IMR-90 (cell line): ENCODE measurements at regions not wholly inside any gene's neighbourhood (a gene's known extent, or its start where the extent isn't known, plus 50 kb on each side); places are given as distances from the start of the nearest gene placed in this dataset.

Experiments used
- ATAC-seq: fragments of 200-7000 bp; cut with Tn5 transposase; 2 replicates; pipeline ENCODE4 v1.9.1; 2020; ENCODE audit warnings: low read depth, mild to moderate bottlenecking, moderate library complexity
- BruUV-seq: library from RNA; stranded (reverse); fragments of 400-500 nt; replicated peaks from 2 replicates; lab custom pipeline; 2021; lab: Mats Ljungman, UMichigan
- CTCF ChIA-PET: fragments of 300-600 bp; formaldehyde crosslinking; extraction: SDS; loops from one replicate; lab custom pipeline; 2021; ENCODE audit warnings: antibody characterized with exemption; lab: Yijun Ruan, JAX
- POLR2A ChIA-PET: fragments of 300-600 bp; sonication (Branson Sonifier 250); formaldehyde crosslinking; loops from one replicate; lab custom pipeline; 2022; ENCODE audit warnings: antibody characterized with exemption; ENCODE audit not compliant: unreplicated experiment; lab: Charles Lee
- DNase-seq: peaks from one replicate; pipeline ENCODE4 v3.0.0; 2013
- H2AFZ ChIP-seq: replicated peaks from 2 replicates; pipeline ENCODE3; 2013; ENCODE audit warnings: low read length, mild to moderate bottlenecking; ENCODE audit not compliant: poor library complexity
- H2AK5ac ChIP-seq: 2 replicates; pipeline ENCODE4 v1.6.1; 2013; ENCODE audit warnings: low read depth, low read length, inconsistent platforms
- H2AK9ac ChIP-seq: replicated peaks from 2 replicates; pipeline ENCODE3; 2013; ENCODE audit warnings: mild to moderate bottlenecking, low read depth, low read length, moderate library complexity; ENCODE audit not compliant: poor library complexity
- H2BK120ac ChIP-seq: 2 replicates; pipeline ENCODE4 v1.6.1; 2013; ENCODE audit warnings: low read depth, low read length, inconsistent platforms
- H2BK15ac ChIP-seq: 3 replicates; pipeline ENCODE4 v1.6.1; 2013; ENCODE audit warnings: low read depth, low read length, inconsistent platforms
- H2BK20ac ChIP-seq: 2 replicates; pipeline ENCODE4 v1.6.1; 2013; ENCODE audit warnings: low read depth, mild to moderate bottlenecking, inconsistent platforms, low read length, moderate library complexity
- H2BK5ac ChIP-seq: 2 replicates; pipeline ENCODE4 v1.6.1; 2013; ENCODE audit warnings: mild to moderate bottlenecking, low read depth, low read length, inconsistent platforms; ENCODE audit not compliant: poor library complexity, severe bottlenecking
- H3K14ac ChIP-seq: replicated peaks from 2 replicates; pipeline ENCODE4 v1.6.1; 2013; ENCODE audit warnings: low read depth, low read length, inconsistent platforms
- H3K18ac ChIP-seq: 2 replicates; pipeline ENCODE4 v1.6.1; 2013; ENCODE audit warnings: low read depth, low read length, control low read depth
- H3K23ac ChIP-seq: 2 replicates; pipeline ENCODE4 v1.6.1; 2013; ENCODE audit warnings: low read depth, low read length, inconsistent platforms
- H3K27ac ChIP-seq: 2 replicates; pipeline ENCODE4 v1.5.1; 2013; ENCODE audit warnings: mild to moderate bottlenecking, control low read depth, low read length; ENCODE audit not compliant: insufficient read depth
- H3K27me3 ChIP-seq: 2 replicates; pipeline ENCODE4 v1.6.1; 2013; ENCODE audit warnings: low read length; ENCODE audit not compliant: control insufficient read depth, insufficient read depth
- H3K36me3 ChIP-seq: 2 replicates; pipeline ENCODE4 v1.6.1; 2013; ENCODE audit warnings: low read length, mixed read lengths; ENCODE audit not compliant: control insufficient read depth, insufficient read depth
- H3K4ac ChIP-seq: 2 replicates; pipeline ENCODE4 v1.6.1; 2013; ENCODE audit warnings: low read depth, low read length, inconsistent platforms
- H3K4me1 ChIP-seq: 2 replicates; pipeline ENCODE4 v1.6.1; 2013; ENCODE audit warnings: low read length, mixed read lengths; ENCODE audit not compliant: control insufficient read depth, insufficient read depth
- H3K4me2 ChIP-seq: 2 replicates; pipeline ENCODE4 v1.6.1; 2013; ENCODE audit warnings: low read depth, mild to moderate bottlenecking, control low read depth, low read length, moderate library complexity
- H3K4me3 ChIP-seq: 2 replicates; pipeline ENCODE4 v1.5.1; 2013; ENCODE audit warnings: low read depth, mild to moderate bottlenecking, control low read depth, low read length, moderate library complexity; ENCODE audit not compliant: insufficient read depth
- H3K56ac ChIP-seq: 2 replicates; pipeline ENCODE4 v1.6.1; 2013; ENCODE audit warnings: low read length, inconsistent platforms; ENCODE audit not compliant: insufficient read depth; ENCODE audit errors: extremely low read depth
- H3K79me1 ChIP-seq, 2 experiments: 2 replicates each; pipeline ENCODE4 v1.6.1; 2013; ENCODE audit warnings: low read length in 2 of 2, inconsistent platforms in 1 of 2, low read depth in 1 of 2
- H3K9ac ChIP-seq: 2 replicates; pipeline ENCODE4 v1.6.1; 2013; ENCODE audit warnings: low read depth, low read length, control low read depth
- H3K9me1 ChIP-seq: 2 replicates; pipeline ENCODE4 v1.6.1; 2013; ENCODE audit warnings: low read length, inconsistent platforms; ENCODE audit not compliant: insufficient read depth
- H3K9me3 ChIP-seq: 2 replicates; pipeline ENCODE4 v1.6.1; 2013; ENCODE audit warnings: low read length; ENCODE audit not compliant: control insufficient read depth, insufficient read depth
- H4K20me1 ChIP-seq: 2 replicates; pipeline ENCODE4 v1.6.1; 2013; ENCODE audit warnings: low read length, inconsistent platforms; ENCODE audit not compliant: insufficient read depth
- H4K5ac ChIP-seq: 2 replicates; pipeline ENCODE4 v1.6.1; 2013; ENCODE audit warnings: mild to moderate bottlenecking, low read depth, low read length, control low read depth
- H4K8ac ChIP-seq, 2 experiments: 2 replicates each; pipeline ENCODE4 v1.6.1; 2013; ENCODE audit warnings: low read depth in 2 of 2, low read length in 2 of 2, control low read depth in 1 of 2, inconsistent platforms in 1 of 2
- H4K91ac ChIP-seq: 2 replicates; pipeline ENCODE4 v1.6.1; 2013; ENCODE audit warnings: low read depth, low read length, inconsistent platforms; ENCODE audit not compliant: insufficient read depth
- MAFK ChIP-seq: IDR thresholded peaks from 2 replicates; pipeline ENCODE4 v1.6.1; 2012; ENCODE audit warnings: low read depth, low read length, improper control_type of control experiment
- MXI1 ChIP-seq: IDR thresholded peaks from 2 replicates; pipeline ENCODE4 v1.6.1; 2012; ENCODE audit warnings: low read depth, mild to moderate bottlenecking, low read length, moderate library complexity, borderline replicate concordance
- dilution Hi-C: fragments of 300-500 bp; cut with HindIII; formaldehyde crosslinking; loops from one replicate; pipeline ENCODE4 v1.14.3; 2018; ENCODE audit warnings: low sequenced_read_pairs; ENCODE audit not compliant: unreplicated experiment
- in situ Hi-C: fragments of 300-500 bp; cut with MboI; formaldehyde crosslinking; loops from 3 replicates; pipeline ENCODE4 v1.14.3; 2019; ENCODE audit warnings: low sequenced_read_pairs, inconsistent platforms, mixed read lengths
- intact Hi-C: fragments of 100-400 bp; cut with micrococcal nuclease; formaldehyde crosslinking; loops from 2 replicates; pipeline ENCODE4 v1.10.0; 2022

DNA sequence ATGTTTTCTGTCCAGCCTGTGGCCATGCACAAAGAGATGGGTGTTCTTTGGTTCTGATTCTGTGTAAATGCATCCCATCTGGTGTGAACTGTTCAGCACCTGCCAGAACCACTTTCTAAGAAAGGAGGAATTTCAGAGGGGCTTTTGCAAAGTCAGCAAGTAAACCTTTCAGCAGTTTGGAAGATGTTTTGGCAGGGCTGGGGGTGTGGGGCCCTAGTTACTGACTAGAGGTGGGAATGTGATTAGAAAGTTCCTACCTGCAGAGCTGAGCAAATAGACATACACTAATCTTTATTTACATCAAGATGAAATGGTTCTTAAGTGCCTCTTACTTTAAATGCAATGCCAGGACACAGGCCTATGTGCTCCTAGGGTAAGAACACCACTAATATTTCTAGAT is 378.1 kb upstream of the USP24 start:
- Histone ChIP-seq H3K27ac (no peak overlapping the region), H2BK15ac (no peak overlapping the region; the same call in 2 of the 3 replicates), H2BK120ac (no peak overlapping the region), H4K5ac (no peak overlapping the region), H4K20me1 (no peaks in the 10 kb centered on the region), H3K4me3 (no peak overlapping the region), H2AFZ (no peak overlapping the region), H3K36me3 (no peaks in the 10 kb centered on the region), H3K9me3 (no peaks in the 10 kb centered on the region), H2AK5ac (no peak overlapping the region), H2BK5ac (no peak overlapping the region), H2BK20ac (no peak overlapping the region; the same call in 1 of the 2 replicates), H3K4me1 (no peaks in the 10 kb centered on the region; the same call in 1 of the 2 replicates), H2AK9ac (no peak overlapping the region), H4K8ac (no peak overlapping the region), H3K4me2 (no peak overlapping the region), H3K9ac (no peak overlapping the region), H3K79me1 (no peaks in the 10 kb centered on the region), H3K9me1 (peaks cover 4% of the 10 kb centered on the region; the same call in 1 of the 2 replicates), H3K14ac (no peak overlapping the region), H3K56ac (no peak overlapping the region), H3K4ac (no peak overlapping the region), H3K23ac (no peak overlapping the region), H3K18ac (no peak overlapping the region), H4K91ac (no peak overlapping the region), H3K27me3 (no peaks in the 10 kb centered on the region)
- ATAC-seq, result no peak
- POLR2A ChIA-PET, result no interaction called here
- TF ChIP-seq MAFK (peak; percentile 37; the same call in 1 of the 2 replicates), MXI1 (no peak)
- CTCF ChIA-PET, result interaction anchor here (1.1 kb wide), 1 partner anchor 8 kb away, joined by 3 read pairs; no protein-coding TSS in a partner anchor
- dilution Hi-C loops, result no loop called here
- intact Hi-C loops, result no loop called here
- in situ Hi-C loops, result no loop called here
- no TSS peak for BruUV-seq
- no peak for DNase-seq
